ENCODE measurements at regions not wholly inside any gene's neighbourhood (a gene's known extent, or its start where the extent isn't known, plus 50 kb on each side); places are given as distances from the start of the nearest gene placed in this dataset.

DNA sequence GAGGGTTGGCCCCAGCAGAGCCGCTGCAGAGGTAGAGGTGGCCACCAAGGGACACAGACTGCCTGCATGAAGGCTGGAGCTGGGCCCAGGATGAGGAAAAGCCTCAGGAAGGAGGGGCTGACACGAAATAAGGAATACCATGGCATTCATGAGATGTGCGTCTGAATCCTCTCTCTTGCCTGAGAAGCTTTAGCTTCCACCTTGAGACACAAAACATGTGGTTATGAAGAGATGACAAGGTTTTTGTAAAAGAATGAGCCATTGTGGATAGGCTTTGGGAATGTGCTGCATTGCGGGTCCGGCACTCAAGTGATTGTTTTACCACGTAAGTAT, 82.7 kb downstream of the DAD1 start:
- TF ChIP-seq, protein P1, sequence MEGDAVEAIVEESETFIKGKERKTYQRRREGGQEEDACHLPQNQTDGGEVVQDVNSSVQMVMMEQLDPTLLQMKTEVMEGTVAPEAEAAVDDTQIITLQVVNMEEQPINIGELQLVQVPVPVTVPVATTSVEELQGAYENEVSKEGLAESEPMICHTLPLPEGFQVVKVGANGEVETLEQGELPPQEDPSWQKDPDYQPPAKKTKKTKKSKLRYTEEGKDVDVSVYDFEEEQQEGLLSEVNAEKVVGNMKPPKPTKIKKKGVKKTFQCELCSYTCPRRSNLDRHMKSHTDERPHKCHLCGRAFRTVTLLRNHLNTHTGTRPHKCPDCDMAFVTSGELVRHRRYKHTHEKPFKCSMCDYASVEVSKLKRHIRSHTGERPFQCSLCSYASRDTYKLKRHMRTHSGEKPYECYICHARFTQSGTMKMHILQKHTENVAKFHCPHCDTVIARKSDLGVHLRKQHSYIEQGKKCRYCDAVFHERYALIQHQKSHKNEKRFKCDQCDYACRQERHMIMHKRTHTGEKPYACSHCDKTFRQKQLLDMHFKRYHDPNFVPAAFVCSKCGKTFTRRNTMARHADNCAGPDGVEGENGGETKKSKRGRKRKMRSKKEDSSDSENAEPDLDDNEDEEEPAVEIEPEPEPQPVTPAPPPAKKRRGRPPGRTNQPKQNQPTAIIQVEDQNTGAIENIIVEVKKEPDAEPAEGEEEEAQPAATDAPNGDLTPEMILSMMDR (IDR thresholded peaks at IDR 0.05): no peak
- TF ChIP-seq POLR2AphosphoS5 (IDR thresholded peaks at IDR 0.05): no peak
- no peak for TF ChIP-seq POLR2A (IDR thresholded peaks at IDR 0.05)
